ENCODE measurements at regions not wholly inside any gene's neighbourhood (a gene's known extent, or its start where the extent isn't known, plus 50 kb on each side); places are given as distances from the start of the nearest gene placed in this dataset.

- H3K27me3 ChIP-seq, result no peaks in the 10 kb centered on the region
- no peaks in the 10 kb centered on the region for H3K36me3 ChIP-seq
- FAIRE-seq (no peak), ATAC-seq (no peak), DNase-seq (no peak)
- no peaks in the 10 kb centered on the region for H3K4me1 ChIP-seq
- H3K9me3 ChIP-seq, result no peaks in the 10 kb centered on the region
- no peak for TF ChIP-seq CTCF (IDR thresholded peaks at IDR 0.05)
- intact Hi-C loops (cut with DNase I), result no loop called here
- H3K27ac ChIP-seq, result no peak overlapping the region
- 80 to 88% methylated on average over 11 of the region's 11 CpGs for WGBS, 2 donors
- H3K4me3 ChIP-seq, result no peak overlapping the region
These were observed 654.5 kb upstream of the ID2 start for GRCh38 chr2:8027387-8027786.

DNA sequence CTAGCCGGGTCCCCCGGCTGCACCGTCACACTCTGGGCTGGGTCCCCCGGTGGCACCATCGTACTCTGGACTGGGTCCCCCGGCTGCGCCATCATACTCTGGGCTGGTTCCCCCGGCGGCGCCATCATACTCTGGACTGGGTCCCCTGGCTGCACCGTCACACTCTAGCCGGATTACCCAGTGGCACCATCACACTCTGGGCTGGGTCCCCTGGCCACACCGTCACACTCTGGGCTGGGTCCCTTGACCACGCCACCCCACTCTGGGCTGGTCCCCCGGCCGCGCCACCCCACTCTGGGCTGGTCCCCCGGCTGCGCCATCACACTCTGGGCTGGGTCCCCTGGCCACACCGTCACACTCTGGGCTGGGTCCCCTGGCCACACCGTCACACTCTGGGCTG lies 653.8 kb upstream of the ID2 start:
- Histone ChIP-seq H3K4me1 (no peaks in the 10 kb centered on the region), H3K9me3 (no peaks in the 10 kb centered on the region), H3K27ac (no peak overlapping the region), H3K36me3 (no peaks in the 10 kb centered on the region), H3K4me3 (no peak overlapping the region), H3K27me3 (no peaks in the 10 kb centered on the region)
- TF ChIP-seq CTCF (IDR thresholded peaks at IDR 0.05), result no peak
- FAIRE-seq, result no peak
- ATAC-seq, result no peak
- 89% methylated on average over 21 of the region's 21 CpGs for whole genome bisulfite sequencing, 2 donors
- intact Hi-C loops (cut with DNase I), result no loop called here
- no peak for DNase-seq

DNA sequence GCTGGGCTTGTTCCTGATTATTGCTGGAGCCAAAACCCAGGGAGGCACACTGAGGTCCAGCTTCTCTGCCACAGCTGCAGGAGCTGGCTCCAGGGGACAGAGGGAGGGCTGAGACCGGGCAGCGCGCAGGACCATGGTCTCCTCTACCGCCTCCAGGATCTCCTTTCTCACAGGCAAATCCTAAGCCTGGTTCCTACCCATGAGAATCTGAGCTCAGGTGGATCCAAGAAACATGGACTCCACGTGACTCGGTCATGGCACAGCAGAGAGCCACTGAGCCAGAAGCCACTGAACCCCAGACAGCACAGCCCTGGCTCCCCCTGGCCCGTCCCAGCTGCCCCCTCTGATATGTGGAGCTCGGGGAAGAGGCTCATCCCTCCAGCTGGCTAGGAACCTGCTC lies 653.4 kb upstream of the ID2 start:
- 83 to 87% methylated on average over 8 of the region's 8 CpGs for WGBS, 2 donors
- FAIRE-seq (no peak), DNase-seq (no peak), ATAC-seq (no peak)
- TF ChIP-seq CTCF (IDR thresholded peaks at IDR 0.05), result no peak
- Histone ChIP-seq H3K9me3 (no peaks in the 10 kb centered on the region), H3K27ac (no peak overlapping the region), H3K4me3 (no peak overlapping the region), H3K36me3 (no peaks in the 10 kb centered on the region), H3K27me3 (no peaks in the 10 kb centered on the region), H3K4me1 (no peaks in the 10 kb centered on the region)
- intact Hi-C loops (cut with DNase I), result no loop called here

- DNase-seq, result no peak
- Histone ChIP-seq H3K4me1 (no peaks in the 10 kb centered on the region), H3K9me3 (no peaks in the 10 kb centered on the region), H3K36me3 (no peaks in the 10 kb centered on the region), H3K27ac (no peak overlapping the region), H3K4me3 (no peak overlapping the region), H3K27me3 (no peaks in the 10 kb centered on the region)
- WGBS, 2 donors, result 69 to 89% methylated on average over 5 of the region's 5 CpGs
- FAIRE-seq, result no peak
- intact Hi-C loops (cut with DNase I), result no loop called here
- ATAC-seq, result no peak
- TF ChIP-seq CTCF (IDR thresholded peaks at IDR 0.05), result no peak
These were observed 652.9 kb upstream of the ID2 start for GRCh38 chr2:8028981-8029380.

GRCh38 chr2:8030573-8031303 lies 651.1 kb upstream of the ID2 start:
- H3K27ac ChIP-seq, result no peak overlapping the region
- TF ChIP-seq CTCF (IDR thresholded peaks at IDR 0.05), result no peak
- FAIRE-seq (no peak), DNase-seq (no peak), ATAC-seq (no peak)
- intact Hi-C loops (cut with DNase I), result no loop called here
- no peak overlapping the region for H3K4me3 ChIP-seq
- no peaks in the 10 kb centered on the region for H3K9me3 ChIP-seq
- 65 to 71% methylated on average over 8 of the region's 8 CpGs for WGBS, 2 donors
- no peaks in the 10 kb centered on the region for H3K36me3 ChIP-seq
- H3K27me3 ChIP-seq, result no peaks in the 10 kb centered on the region
- no peaks in the 10 kb centered on the region for H3K4me1 ChIP-seq
